ENCODE measurements at regions not wholly inside any gene's neighbourhood (a gene's known extent, or its start where the extent isn't known, plus 50 kb on each side); places are given as distances from the start of the nearest gene placed in this dataset.

- no peak for DNase-seq (ENCODE audit: low read depth in 2 of 2)
Measured at GRCh38 chr5:172588380-172588779, 52.7 kb upstream of the NEURL1B start.

GRCh38 chr5:172587061-172587405 is 54.0 kb upstream of the NEURL1B start:
- no peak for DNase-seq (ENCODE audit: low read depth in 2 of 2)

GRCh38 chr5:172586125-172587060 is 54.7 kb upstream of the NEURL1B start:
- DNase-seq (ENCODE audit: low read depth in 2 of 2), result no peak

DNA sequence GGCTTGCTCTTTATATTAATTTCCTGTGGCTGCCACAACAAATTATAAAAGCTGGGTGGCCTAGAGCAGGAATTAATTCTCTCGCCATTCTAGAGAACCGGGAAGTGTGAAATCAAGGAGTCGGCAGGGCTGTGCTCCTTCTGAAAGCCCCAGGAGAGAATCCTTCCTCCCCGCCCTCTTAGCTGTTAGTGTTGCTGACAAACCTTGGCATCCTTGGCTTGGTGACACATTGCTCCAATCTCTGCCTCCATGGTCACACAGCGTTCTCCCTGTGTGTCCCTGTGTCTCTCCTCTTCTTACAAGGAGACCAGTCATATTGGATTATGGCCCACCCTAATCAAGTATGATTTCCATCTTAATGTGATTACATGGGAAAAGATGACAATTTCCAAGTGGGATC is 55.9 kb upstream of the NEURL1B start:
- DNase-seq (ENCODE audit: low read depth in 2 of 2), result no peak

DNA sequence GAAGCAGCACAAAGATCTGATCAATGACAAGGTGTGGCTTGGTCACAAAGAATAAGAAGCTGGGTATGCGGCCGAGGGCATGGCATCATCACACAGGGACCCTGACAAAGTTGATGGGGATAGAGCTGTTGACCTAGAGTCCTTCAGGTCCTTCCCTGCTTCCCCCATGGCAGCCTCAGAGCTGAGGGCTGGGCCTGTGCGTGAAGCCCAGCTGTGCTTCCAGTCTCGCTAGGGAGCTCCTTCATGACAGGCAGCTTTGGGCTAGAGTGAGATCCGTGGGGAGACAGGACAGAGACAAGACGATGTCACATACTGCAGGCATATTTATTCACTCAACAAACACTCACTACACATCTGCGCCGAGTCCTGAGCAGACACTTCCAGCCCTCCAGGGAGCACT is 56.4 kb upstream of the NEURL1B start:
- DNase-seq (ENCODE audit: low read depth in 2 of 2), result no peak

DNA sequence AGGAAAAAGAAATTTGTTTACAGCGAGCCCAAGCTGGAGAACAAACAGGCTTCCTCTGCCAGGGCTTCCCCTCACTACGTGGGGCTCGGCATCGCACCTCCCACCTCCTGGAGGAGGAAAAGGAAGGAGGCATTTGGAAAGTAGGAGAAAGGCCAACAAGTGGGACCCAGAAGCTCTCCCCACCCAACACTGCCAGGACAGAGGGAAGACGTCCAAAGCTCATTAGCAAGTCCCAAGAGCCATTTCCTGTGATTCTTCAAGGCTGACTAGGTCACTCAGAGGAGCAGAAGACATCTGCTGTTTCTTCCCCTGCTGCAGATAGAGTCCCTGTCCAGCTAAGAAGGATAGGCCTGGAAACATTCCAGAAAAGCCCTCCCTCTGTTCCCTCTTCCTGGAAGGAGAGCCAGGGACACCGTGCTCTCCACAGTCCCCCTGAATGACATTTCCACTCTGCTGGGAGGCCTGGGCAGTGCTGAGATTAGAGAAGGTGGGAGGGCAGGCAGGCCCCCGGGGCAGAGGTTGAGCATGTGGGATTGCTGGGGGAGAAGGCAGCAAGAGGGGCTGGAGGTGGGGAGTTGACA is 57.0 kb upstream of the NEURL1B start:
- DNase-seq (ENCODE audit: low read depth in 2 of 2), result no peak

DNA sequence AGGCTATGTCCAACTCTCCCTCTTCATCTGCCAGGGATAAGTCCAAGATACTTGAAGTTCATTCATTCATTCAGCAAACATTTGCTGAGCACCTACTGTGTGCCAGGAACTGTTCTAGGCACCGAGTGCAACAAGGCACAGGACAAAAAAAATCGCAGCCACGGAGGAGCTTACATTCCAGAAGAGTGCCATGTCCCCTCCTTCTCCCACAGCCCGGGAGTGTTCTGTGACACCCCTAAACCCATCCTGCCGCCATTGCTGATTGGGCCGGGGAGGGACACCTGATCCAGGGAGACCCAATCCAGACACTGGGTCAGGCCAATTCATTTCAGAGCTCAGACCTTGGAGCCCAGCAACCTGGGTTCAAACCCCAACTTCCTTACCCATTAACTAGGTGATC is 58.1 kb upstream of the NEURL1B start:
- no peak for DNase-seq (ENCODE audit: low read depth in 2 of 2)

- DNase-seq (ENCODE audit: low read depth in 2 of 2), result no peak
Measured at GRCh38 chr5:172581315-172581714, 59.7 kb upstream of the NEURL1B start.

DNA sequence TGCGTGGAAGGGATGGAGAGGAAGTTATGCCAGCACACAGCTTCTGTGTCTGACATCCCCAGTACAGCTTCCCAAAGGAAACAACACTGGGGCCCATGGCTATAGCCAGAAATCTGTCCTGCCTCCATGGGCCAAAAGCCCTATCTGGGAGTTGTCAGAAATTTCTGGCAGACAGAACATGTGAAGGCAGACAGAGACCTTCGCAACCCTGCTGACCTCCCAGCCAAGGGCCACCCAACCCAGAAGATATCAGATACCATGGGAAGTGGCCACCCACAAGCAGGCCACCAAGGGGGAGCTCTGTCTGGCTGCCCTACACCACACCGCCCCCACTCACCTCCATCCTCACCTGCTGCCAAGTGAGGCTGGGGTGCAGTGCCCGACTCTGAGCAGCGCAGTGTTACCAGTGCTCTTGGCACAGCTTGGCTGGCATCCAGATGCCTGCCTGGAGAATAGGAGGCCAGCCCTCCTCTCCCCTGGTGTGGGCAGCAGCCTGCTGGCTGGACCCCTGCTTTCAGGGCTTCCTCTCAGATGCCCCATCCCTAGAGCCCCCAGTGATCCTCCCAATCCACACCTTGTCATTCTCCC is 61.6 kb upstream of the NEURL1B start:
- DNase-seq (ENCODE audit: low read depth in 2 of 2), result no peak

DNA sequence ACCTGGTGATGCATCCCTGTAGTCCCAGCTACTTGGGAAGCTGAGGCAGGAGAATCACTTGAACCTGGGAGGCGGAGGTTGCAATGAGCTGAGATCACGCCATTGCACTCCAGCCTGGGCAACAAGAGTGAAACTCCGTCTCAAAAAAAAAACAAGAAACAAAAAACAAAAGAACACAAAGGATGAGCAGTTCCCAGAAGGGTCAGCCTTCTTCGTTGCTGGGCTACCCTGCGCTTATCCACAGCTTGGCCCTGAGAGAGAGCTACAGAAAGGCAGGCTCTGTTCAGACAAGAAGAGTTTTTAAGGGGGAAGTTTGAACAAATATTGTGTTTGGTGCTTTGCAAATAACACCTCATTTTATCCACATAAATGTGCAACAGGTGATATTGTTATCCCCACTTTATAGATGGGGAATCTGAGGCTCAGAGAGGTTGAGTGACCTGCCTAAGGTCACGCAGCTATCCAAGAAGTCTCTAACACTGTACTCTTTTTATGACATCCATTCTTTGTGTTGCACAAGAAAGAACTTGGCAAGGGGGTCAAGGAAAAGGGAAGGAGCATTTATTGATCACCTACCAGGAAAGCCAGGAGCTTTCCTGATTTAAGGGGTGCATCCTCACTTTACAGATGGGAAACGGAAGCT is 63.7 kb upstream of the NEURL1B start:
- DNase-seq (ENCODE audit: low read depth in 2 of 2), result no peak

GRCh38 chr5:172575816-172576545 is 65.1 kb upstream of the NEURL1B start:
- no peak for DNase-seq (ENCODE audit: low read depth in 2 of 2)

DNA sequence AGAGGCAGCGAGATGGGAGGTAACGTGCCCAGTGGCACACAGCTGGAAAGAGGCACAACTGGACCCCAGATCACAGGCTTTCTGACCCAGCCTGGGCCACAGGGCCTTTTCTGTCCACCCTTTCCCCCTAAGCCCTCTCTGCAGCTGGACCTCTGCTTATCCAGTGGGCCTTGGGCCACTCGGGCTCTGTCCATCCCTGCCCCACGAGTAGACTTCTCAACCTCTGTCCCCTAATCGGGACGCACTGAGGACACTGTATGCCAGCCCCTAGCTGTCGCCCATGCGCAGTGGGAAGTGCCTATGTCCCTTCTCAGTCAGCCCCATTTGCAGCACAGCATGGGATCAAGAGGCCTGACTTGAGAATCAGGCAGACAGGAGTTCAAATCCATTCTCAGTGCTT is 65.6 kb upstream of the NEURL1B start:
- no peak for DNase-seq (ENCODE audit: low read depth in 2 of 2)

- DNase-seq (ENCODE audit: low read depth in 2 of 2), result no peak
Measured at GRCh38 chr5:172574871-172575223, 66.2 kb upstream of the NEURL1B start.

DNA sequence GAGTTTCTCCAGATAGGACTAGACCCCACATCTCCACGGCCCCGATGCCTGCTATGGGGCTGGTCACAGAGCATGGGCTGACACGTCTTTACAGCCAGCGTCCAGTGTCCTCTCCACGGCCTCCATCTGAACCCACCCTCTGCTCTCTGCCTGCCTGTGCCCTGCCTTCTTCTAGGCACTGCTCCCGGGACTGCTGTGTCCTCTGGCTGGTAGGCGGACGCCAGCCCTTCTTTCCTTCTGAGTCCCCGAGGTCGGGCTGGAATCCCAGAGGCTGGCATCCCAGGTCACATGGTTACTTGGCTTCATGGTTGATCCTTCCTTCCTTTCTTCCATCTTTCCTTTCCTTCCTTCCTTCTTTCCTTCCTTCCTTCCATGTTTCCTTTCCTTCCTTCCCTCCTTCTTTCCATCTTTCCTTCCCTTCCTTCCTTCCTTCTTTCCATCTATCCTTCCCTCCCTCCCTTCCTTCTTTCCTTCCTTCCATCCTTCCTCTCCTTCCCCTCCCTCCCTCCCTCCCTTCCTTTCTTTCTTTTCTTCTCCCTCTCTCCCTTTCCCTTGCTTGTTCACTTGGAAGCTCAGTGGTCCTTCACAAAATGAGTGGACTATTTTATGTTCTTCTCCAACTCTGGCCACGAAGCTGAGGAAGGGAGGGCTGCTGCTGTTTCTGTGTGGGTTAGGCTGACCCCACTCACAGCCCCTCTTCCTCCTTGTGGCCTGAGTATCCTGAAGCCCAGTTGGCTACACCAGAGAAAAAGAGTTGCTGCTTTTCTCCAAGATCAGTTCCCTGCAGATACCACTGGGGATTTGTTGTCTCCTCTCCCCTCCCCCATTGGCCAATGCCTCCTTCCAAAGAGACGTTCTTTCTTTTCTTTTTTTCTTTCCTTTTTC is 66.8 kb upstream of the NEURL1B start:
- DNase-seq (ENCODE audit: low read depth in 2 of 2), result no peak

DNA sequence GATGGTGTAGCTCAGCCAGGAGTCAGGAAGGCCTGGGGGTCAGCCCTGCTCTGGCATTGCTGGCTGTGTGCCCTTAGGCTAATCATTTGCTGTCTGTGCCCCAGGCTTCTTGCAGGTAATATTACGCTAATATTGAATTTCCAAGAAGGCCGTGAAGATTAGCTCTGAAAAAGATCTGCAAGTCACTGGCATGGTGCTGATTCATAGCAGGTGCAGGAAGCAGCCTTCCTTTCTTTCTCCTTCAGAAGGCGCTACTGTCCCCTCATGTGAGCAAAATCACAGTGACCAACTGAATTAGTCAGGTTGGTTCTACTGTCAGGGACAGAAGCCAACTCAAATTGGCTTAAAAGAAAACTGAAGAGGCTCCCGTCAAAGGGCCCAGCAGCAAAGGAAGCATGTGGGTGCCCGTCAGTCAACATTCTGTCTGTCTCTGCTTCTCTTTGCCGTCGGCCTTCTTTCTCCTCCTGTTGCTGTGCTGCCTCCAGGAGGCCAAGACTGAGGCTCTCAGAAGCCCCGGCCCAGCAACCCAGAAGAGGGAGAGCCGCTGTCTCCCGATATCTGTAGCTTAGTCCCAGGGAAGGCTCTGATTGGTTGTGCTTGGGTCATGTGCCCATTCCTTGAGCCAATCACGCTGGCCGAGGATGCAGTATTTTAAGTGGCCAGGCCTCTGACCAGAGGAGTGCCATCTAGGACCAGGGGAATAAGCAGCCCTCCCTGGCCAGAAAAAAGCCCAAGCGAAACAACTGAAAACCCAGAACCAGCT is 67.8 kb upstream of the NEURL1B start:
- DNase-seq (ENCODE audit: low read depth in 2 of 2), result no peak

DNA sequence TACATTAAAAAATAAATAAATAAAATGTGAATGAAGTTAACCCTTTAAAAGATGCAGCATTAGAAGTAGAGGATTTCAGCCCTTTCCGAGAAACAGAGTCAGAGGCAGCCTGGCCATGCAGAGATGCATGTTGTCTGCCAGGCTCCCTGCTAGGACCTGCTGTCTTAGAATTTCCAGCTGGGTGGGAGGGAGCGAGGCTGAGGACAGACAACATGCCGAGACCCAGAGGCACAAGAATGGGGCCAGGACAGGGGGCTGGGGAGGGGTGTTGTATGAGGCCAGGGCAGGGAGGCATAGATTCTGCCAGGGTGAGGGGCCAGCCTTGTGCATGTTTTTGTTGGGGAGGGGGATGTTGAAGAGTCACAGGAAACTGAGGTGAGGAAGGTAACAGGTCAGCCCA is 68.6 kb upstream of the NEURL1B start:
- DNase-seq (ENCODE audit: low read depth in 2 of 2), result no peak

- DNase-seq (ENCODE audit: low read depth in 2 of 2), result no peak
Measured at GRCh38 chr5:172571892-172572291, 69.2 kb upstream of the NEURL1B start.

DNA sequence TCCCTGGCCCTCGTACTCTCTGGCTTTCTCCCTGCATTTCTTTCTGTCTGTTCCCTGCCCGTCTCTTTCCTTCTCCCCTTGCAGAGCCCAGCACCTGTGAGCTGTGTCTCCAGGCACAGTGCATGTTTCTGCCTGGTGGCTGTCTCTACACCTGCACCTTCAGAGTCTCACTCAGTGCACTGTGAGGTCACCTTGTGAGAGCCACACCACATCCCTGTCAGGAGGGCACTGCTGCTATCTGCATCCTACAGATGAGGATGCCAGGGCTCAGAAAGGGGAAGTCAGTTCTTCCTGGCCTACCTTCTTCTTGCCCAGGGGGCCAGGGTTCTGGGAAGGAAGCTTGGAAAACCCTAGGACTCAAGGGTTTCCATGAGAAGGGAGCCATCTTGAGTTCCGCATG is 69.7 kb upstream of the NEURL1B start:
- DNase-seq (ENCODE audit: low read depth in 2 of 2), result no peak

DNA sequence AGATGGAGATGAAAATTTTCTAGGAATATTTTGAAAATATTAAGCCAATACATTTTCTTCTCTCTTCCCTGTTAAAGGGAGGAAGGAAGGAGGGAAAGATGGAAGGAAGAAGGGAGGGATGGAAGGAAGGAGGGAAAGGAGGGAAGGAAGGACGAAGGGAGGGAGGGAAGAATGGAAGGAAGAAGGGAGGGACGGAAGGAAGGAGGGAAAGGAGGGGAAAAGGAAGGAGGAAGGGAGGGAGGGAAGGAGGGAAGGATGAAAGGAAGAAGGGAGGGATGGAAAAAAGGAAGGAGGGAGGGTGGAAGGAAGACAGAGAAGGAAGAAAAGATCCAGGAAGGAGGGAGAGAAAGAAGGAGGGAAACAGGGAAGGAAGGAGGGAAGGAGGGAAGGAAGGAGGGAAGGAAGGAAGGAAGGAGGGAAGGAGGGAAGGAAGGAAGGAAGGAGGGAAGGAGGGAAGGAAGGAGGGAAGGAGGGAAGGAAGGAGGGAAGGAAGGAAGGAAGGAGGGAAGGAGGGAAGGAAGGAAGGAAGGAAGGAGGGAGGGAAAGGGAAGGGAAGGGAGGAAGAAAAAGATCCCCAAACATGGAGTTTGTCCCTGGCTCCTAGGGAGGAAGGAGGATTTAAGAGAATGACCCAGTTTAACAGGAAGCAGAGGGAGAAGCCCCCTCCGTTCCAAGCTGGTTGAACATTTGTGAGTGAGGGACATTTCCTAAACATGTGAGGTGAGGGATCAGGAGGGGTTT is 70.3 kb upstream of the NEURL1B start:
- DNase-seq (ENCODE audit: low read depth in 2 of 2), result no peak
